ENCODE measurements at regions not wholly inside any gene's neighbourhood (a gene's known extent, or its start where the extent isn't known, plus 50 kb on each side); places are given as distances from the start of the nearest gene placed in this dataset.

- TF ChIP-seq POLR2AphosphoS5 (IDR thresholded peaks at IDR 0.05; ENCODE audit: low read depth, low read length) (no peak), TAF1 (IDR thresholded peaks at IDR 0.05; ENCODE audit: borderline replicate concordance, insufficient read depth, low read length) (no peak)
Observed at GRCh38 chr4:112776535-112776934, 139.6 kb downstream of the LARP7 start.

Measured in PFSK-1 (cell line).